Sigmoid colon (tissue), 4 donors: ENCODE measurements at regions not wholly inside any gene's neighbourhood (a gene's known extent, or its start where the extent isn't known, plus 50 kb on each side); places are given as distances from the start of the nearest gene placed in this dataset.
"Not testable (repeated sequence)": the region's sequence is repeated elsewhere in the genome, so short reads cannot be mapped to it uniquely, and the experiment has no call there.

Experiments
- EP300 ChIP-seq, 4 donors: sonication (generic); formaldehyde crosslinking; IDR thresholded peaks; one replicate each; pipeline ENCODE4 v1.6.1; 2017; ENCODE audit warnings: antibody characterized with exemption in 4 of 4
- POLR2AphosphoS5 ChIP-seq, 4 donors: sonication (generic); formaldehyde crosslinking; IDR thresholded peaks; one replicate each; pipeline ENCODE4 v1.6.1; 2017; ENCODE audit warnings: antibody characterized with exemption in 4 of 4

DNA sequence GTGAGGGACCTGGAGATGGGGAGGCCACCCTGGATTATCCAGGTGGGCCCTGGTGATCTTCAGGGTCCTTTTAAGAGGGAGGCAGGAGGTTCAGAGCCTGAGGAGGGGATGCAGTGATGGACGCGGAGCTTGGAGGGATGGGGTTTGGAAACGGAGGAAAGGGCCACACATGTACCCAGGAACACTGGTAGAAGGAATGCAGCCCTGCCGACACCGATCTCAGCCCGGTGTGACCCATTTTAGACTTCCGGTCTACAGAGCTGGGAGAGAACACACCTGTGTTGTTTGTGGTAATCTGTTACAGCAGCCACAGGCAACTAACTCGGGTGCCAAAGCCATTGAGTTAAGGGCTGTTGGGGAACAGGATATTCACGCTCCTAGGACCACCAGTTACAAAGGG lies 345.2 kb downstream of the CNTNAP3B start:
- TF ChIP-seq EP300, POLR2AphosphoS5 (IDR thresholded peaks at IDR 0.05): not testable (repeated sequence)
